MCF 10A (cell line): ENCODE measurements at regions not wholly inside any gene's neighbourhood (a gene's known extent, or its start where the extent isn't known, plus 50 kb on each side); places are given as distances from the start of the nearest gene placed in this dataset.

Experiments used
- BruUV-seq: library from RNA; stranded (reverse); fragments of 400-500 nt; replicated peaks from 2 replicates; lab custom pipeline; 2021; lab: Mats Ljungman, UMichigan
- CTCF ChIA-PET: fragments of 300-600 bp; sonication (Branson Sonifier 250); formaldehyde crosslinking; extraction: SDS; loops from one replicate; lab custom pipeline; 2021; ENCODE audit warnings: antibody characterized with exemption, inconsistent platforms; lab: Yijun Ruan, JAX
- POLR2A ChIA-PET: fragments of 300-600, 350-650 bp; sonication (Branson Sonifier 250); formaldehyde crosslinking; extraction: SDS; loops from one replicate; lab custom pipeline; 2020; ENCODE audit warnings: antibody characterized with exemption, inconsistent platforms; lab: Yijun Ruan, JAX
- DNase-seq: peaks from one replicate; pipeline ENCODE4 v3.0.0-alpha.2; 2018; ENCODE audit not compliant: unreplicated experiment
- H3K27ac Mint-ChIP-seq: one replicate; pipeline ENCODE4 v1.8.0; 2022; ENCODE audit warnings: mild to moderate bottlenecking, low read depth, mixed read lengths; ENCODE audit not compliant: unreplicated experiment
- H3K27me3 Mint-ChIP-seq: one replicate; pipeline ENCODE4 v1.8.0; 2022; ENCODE audit warnings: mixed read lengths; ENCODE audit not compliant: insufficient read depth, unreplicated experiment
- H3K36me3 Mint-ChIP-seq: one replicate; pipeline ENCODE4 v1.8.0; 2022; ENCODE audit warnings: mild to moderate bottlenecking, moderate library complexity, mixed read lengths; ENCODE audit not compliant: insufficient read depth, unreplicated experiment
- H3K4me1 Mint-ChIP-seq: one replicate; pipeline ENCODE4 v1.8.0; 2022; ENCODE audit warnings: mixed read lengths; ENCODE audit not compliant: insufficient read depth, unreplicated experiment
- H3K4me3 Mint-ChIP-seq: one replicate; pipeline ENCODE4 v1.8.0; 2022; ENCODE audit warnings: mild to moderate bottlenecking, moderate library complexity, mixed read lengths; ENCODE audit not compliant: unreplicated experiment
- H3K9me3 Mint-ChIP-seq: one replicate; pipeline ENCODE4 v1.8.0; 2022; ENCODE audit warnings: mixed read lengths; ENCODE audit not compliant: unreplicated experiment
- CTCF ChIP-seq: fragments of 200-600 bp; IDR thresholded peaks from one replicate; pipeline ENCODE4 v1.8.0; 2022; ENCODE audit warnings: antibody characterized with exemption, mild to moderate bottlenecking; ENCODE audit not compliant: unreplicated experiment
- intact Hi-C: fragments of 100-400 bp; cut with micrococcal nuclease; formaldehyde crosslinking; loops from 2 replicates; pipeline ENCODE4 v1.14.1; 2022

GRCh38 chr12:20232931-20233675 is 135.2 kb upstream of the PDE3A start:
- H3K36me3 Mint-ChIP-seq: no peaks in the 10 kb centered on the region
- no peak overlapping the region for H3K4me3 Mint-ChIP-seq
- no peaks in the 10 kb centered on the region for H3K27me3 Mint-ChIP-seq
- H3K9me3 Mint-ChIP-seq: peaks cover 7% of the 10 kb centered on the region
- CTCF ChIA-PET: interaction anchor here (0.8 kb wide), 1 partner anchor 641 kb away, joined by 3 read pairs; no protein-coding TSS in a partner anchor
- DNase-seq: no peak
- no peaks in the 10 kb centered on the region for H3K4me1 Mint-ChIP-seq
- intact Hi-C loops: no loop called here
- no peak overlapping the region for H3K27ac Mint-ChIP-seq
- BruUV-seq: no TSS peak
- no peak for TF ChIP-seq CTCF
- POLR2A ChIA-PET: interaction anchor here (0.7 kb wide), 1 partner anchor 104 kb away, joined by 3 read pairs; no protein-coding TSS in a partner anchor

- Mint-ChIP-seq H3K27me3 (no peaks in the 10 kb centered on the region), H3K9me3 (peaks cover 7% of the 10 kb centered on the region), H3K4me3 (no peak overlapping the region), H3K36me3 (no peaks in the 10 kb centered on the region), H3K27ac (no peak overlapping the region), H3K4me1 (no peaks in the 10 kb centered on the region)
- TF ChIP-seq CTCF: no peak
- ChIA-PET CTCF (no interaction called here), POLR2A (no interaction called here)
- BruUV-seq: no TSS peak
- DNase-seq: no peak
- intact Hi-C loops: no loop called here
Observed at GRCh38 chr12:20234474-20234873, 133.9 kb upstream of the PDE3A start.

- ChIA-PET POLR2A (no interaction called here), CTCF (no interaction called here)
- intact Hi-C loops: no loop called here
- Mint-ChIP-seq H3K4me1 (no peaks in the 10 kb centered on the region), H3K27ac (no peak overlapping the region), H3K36me3 (no peaks in the 10 kb centered on the region), H3K9me3 (peaks cover 7% of the 10 kb centered on the region), H3K4me3 (no peak overlapping the region), H3K27me3 (no peaks in the 10 kb centered on the region)
- TF ChIP-seq CTCF: no peak
- no TSS peak for BruUV-seq
- no peak for DNase-seq
Observed at GRCh38 chr12:20237091-20237490, 131.2 kb upstream of the PDE3A start.

GRCh38 chr12:20245491-20245890 is 122.8 kb upstream of the PDE3A start:
- intact Hi-C loops: no loop called here
- ChIA-PET CTCF (no interaction called here), POLR2A (no interaction called here)
- Mint-ChIP-seq H3K9me3 (no peaks in the 10 kb centered on the region), H3K27ac (no peak overlapping the region), H3K4me1 (no peaks in the 10 kb centered on the region), H3K27me3 (peaks cover 36% of the 10 kb centered on the region), H3K36me3 (no peaks in the 10 kb centered on the region), H3K4me3 (no peak overlapping the region)
- TF ChIP-seq CTCF: no peak
- no peak for DNase-seq
- no TSS peak for BruUV-seq
